Endometrium (tissue), 2 donors: ENCODE measurements at regions not wholly inside any gene's neighbourhood (a gene's known extent, or its start where the extent isn't known, plus 50 kb on each side); places are given as distances from the start of the nearest gene placed in this dataset.
A peak's percentile ranks its signal among the peaks of the same experiment; 100 is the strongest.

Source experiments
- FAIRE-seq: peaks from 2 replicates; lab custom pipeline; 2012; peaks lifted over from hg19 to GRCh38; lab: Jason Lieb, UNC
- donor health status: control.
- donor health status: control.

- FAIRE-seq, result no peak
These were observed 1164.3 kb upstream of the GYPC start for GRCh38 chr2:125491663-125492062.

GRCh38 chr2:125512313-125512712 is 1143.6 kb upstream of the GYPC start:
- FAIRE-seq, result no peak

- no peak for FAIRE-seq
These were observed 1139.4 kb upstream of the GYPC start for GRCh38 chr2:125516496-125517109.

GRCh38 chr2:125526093-125526492 is 1129.9 kb upstream of the GYPC start:
- FAIRE-seq, result no peak

GRCh38 chr2:125535089-125535488 is 1120.9 kb upstream of the GYPC start:
- no peak for FAIRE-seq

- FAIRE-seq, result peak; percentile 78
These were observed 1111.9 kb upstream of the GYPC start for GRCh38 chr2:125543968-125544514.

GRCh38 chr2:125553768-125554167 is 1102.2 kb upstream of the GYPC start:
- no peak for FAIRE-seq

GRCh38 chr2:125554956-125555355 is 1101.0 kb upstream of the GYPC start:
- FAIRE-seq, result peak; percentile 51

- FAIRE-seq, result no peak
These were observed 1096.8 kb upstream of the GYPC start for GRCh38 chr2:125559186-125559585.

GRCh38 chr2:125560855-125561254 is 1095.1 kb upstream of the GYPC start:
- no peak for FAIRE-seq

- no peak for FAIRE-seq
These were observed 1094.7 kb upstream of the GYPC start for GRCh38 chr2:125561302-125561701.

- FAIRE-seq, result no peak
These were observed 1093.0 kb upstream of the GYPC start for GRCh38 chr2:125562924-125563323.

- no peak for FAIRE-seq
These were observed 1091.5 kb upstream of the GYPC start for GRCh38 chr2:125564471-125564870.

GRCh38 chr2:125566422-125566821 is 1089.5 kb upstream of the GYPC start:
- no peak for FAIRE-seq

- FAIRE-seq, result no peak
These were observed 1088.9 kb upstream of the GYPC start for GRCh38 chr2:125567100-125567499.

GRCh38 chr2:125572660-125573059 is 1083.3 kb upstream of the GYPC start:
- no peak for FAIRE-seq

- FAIRE-seq, result no peak
These were observed 1082.5 kb upstream of the GYPC start for GRCh38 chr2:125573432-125573831.

- no peak for FAIRE-seq
These were observed 1079.4 kb upstream of the GYPC start for GRCh38 chr2:125576558-125576957.

GRCh38 chr2:125581557-125581956 is 1074.4 kb upstream of the GYPC start:
- FAIRE-seq, result no peak

- FAIRE-seq, result no peak
These were observed 1073.4 kb upstream of the GYPC start for GRCh38 chr2:125582516-125582915.

GRCh38 chr2:125584732-125585131 is 1071.2 kb upstream of the GYPC start:
- no peak for FAIRE-seq

GRCh38 chr2:125588780-125589179 is 1067.2 kb upstream of the GYPC start:
- no peak for FAIRE-seq

GRCh38 chr2:125591954-125592353 is 1064.0 kb upstream of the GYPC start:
- FAIRE-seq, result no peak

GRCh38 chr2:125593036-125593435 is 1062.9 kb upstream of the GYPC start:
- no peak for FAIRE-seq
